ACHN (cell line): ENCODE measurements at regions not wholly inside any gene's neighbourhood (a gene's known extent, or its start where the extent isn't known, plus 50 kb on each side); places are given as distances from the start of the nearest gene placed in this dataset.

Source experiments
- DNase-seq: peaks from one replicate; pipeline ENCODE4 v3.0.0-alpha.2; 2015
- in situ Hi-C: cut with HindIII; loops from 2 replicates; pipeline ENCODE4 v1.10.0; 2017; ENCODE audit warnings: low sequenced_read_pairs, low pct_ligation_motif_present, low pct_unique_long_range_greater_than_20kb

- in situ Hi-C loops = no loop called here
- DNase-seq = no peak
Observed at GRCh38 chr2:172279214-172279613, 148.2 kb upstream of the ITGA6 start.

DNA sequence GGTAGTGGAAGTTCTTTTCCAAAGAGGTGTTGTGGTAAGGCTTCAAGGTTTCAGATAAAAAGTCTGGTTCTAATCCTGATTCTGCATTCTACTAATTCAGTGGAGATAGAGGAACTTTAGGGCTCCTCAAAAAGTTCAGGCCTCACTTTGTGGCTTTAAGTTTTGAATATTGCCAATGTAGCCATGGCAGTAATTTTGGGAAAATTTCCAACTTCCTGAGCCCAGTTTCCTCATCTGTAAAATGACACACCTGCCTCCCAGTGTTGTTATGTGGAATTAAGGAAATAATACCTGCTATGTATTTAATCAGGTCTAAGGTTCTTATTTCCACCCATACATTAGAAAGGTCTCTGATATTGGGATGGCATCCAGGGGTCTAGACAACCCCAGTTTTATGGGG lies 147.6 kb upstream of the ITGA6 start:
- in situ Hi-C loops = no loop called here
- DNase-seq = no peak

- in situ Hi-C loops = no loop called here
- no peak for DNase-seq
Observed at GRCh38 chr2:172280571-172281361, 146.6 kb upstream of the ITGA6 start.

DNA sequence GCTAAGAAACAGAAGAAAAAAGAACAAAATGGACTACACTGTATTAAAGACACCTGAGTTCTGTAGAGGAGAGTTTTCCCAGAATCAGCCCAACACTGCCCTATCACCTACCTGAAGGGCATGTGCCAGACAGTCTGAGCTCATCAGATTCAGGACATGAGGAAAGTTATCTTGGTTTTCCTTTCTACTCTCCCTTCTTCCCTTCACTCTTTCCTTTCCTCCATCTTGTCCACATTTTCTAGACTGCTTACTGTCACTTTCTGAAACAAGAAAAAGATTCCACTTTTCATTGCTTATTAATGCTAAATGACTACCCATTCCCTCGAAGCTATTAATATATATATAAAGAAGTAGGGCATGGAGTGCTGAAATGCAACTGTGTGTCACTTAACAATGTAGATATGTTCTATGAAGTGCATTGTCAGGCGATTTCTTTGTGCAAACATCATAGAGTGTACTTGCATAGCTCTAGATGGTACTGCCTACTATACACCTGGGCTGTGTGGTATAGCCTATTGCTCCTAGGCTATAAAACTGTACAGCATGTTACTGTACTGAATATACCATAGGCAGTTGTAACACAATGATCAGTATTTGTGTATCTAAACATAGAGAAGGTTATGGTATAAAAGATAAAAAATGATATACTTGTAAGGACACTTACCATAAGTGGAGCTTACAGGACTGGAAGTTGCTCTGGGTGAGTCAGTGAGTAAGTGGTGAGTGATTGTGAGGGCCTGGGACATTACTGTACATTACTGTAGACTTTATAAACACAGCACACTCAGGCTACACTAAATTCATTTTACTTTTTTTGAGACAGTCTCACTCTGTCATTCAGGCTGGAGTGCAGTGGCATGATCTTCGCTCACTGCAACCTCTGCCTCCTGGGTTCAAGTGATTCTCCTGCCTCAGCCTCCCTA lies 145.5 kb upstream of the ITGA6 start:
- in situ Hi-C loops = no loop called here
- no peak for DNase-seq

DNA sequence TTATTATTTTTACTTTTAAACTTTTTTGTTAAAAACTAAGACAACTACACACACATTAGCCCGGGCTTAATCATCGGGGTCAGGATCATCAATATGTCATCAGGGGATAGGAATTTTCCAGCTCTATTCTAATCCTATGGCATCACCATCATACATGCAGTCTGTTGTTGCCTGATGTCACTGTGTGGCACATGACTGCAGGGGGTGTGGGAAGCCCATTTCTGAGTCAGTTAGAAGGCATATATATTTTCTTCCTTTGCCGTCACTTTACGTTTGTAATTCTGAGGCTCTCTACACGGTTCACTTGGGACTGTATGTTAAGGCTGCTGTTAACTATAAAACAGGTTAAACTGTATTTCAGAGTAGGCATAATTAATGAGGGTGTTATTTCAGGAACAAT lies 144.4 kb upstream of the ITGA6 start:
- DNase-seq = no peak
- in situ Hi-C loops = no loop called here

DNA sequence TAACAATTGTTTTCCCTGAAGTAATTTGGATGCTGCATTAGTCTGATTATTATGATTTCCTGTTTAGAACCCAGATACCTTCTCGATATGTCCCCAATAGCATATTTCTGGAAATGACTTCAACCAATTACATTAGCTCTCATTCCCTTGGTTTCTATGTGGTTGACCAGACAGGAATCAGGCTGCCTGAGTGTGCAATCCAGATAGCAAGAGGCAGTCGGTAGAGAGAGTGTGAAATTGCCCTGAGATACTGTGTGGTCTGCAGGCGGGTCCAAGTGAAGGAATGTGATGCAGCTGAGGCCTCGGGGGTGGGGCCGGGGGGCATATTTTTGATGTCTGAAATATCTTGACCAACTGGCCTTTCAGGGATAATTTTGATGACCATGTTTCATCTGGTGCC lies 143.9 kb upstream of the ITGA6 start:
- in situ Hi-C loops = no loop called here
- no peak for DNase-seq

- in situ Hi-C loops = no loop called here
- no peak for DNase-seq
Observed at GRCh38 chr2:172284209-172284608, 143.2 kb upstream of the ITGA6 start.

DNA sequence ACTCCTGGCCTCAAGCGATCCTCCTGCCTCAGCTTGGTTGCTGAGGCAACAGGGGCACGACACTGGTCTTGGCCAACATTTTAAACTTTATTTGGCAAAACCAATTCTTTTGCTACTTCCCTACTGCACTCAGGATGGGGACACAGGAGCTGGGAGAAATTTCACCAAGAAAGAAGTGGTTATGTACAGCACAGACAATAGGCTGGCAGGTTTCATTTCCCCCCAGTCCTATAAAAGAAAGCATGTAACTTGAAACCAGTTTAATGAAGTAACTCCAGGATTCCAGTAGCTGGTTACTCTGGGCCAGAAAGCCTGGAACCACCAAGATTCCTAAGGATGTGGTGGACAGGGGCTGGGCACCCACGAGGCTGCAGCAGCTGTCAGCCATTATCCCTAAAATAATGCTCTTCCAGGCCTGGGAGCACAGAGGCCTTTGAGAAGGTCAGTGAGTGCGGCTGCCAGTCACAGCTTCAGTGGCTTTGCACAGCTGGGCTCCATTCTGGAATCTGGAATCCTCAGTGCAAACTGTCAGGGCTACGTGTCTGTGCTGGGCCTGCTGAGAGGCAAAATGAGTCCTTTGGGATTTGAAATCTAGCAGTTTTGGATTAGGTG lies 142.3 kb upstream of the ITGA6 start:
- in situ Hi-C loops = no loop called here
- no peak for DNase-seq

GRCh38 chr2:172285760-172286159 lies 141.6 kb upstream of the ITGA6 start:
- no peak for DNase-seq
- in situ Hi-C loops = no loop called here

DNA sequence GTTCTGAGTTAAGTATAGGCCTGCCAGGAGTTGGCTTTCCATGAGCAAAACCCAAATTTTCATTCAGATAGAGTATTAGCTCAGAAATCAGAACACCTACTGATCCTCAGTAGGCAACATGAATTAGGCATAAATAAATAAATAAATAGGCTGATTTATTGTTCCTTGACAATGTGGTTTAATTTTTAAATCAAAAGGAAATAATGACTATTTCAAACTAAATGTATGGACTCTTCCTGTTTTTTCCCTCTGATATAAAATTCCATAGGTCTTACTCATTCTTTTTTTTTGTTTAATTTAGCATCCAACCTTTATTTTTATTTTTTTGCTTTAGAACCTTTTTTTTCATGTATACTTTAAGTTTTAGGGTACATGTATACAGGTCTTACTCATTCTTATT lies 140.2 kb upstream of the ITGA6 start:
- no peak for DNase-seq

GRCh38 chr2:172287605-172288315 lies 139.6 kb upstream of the ITGA6 start:
- in situ Hi-C loops = no loop called here
- no peak for DNase-seq

More for the DNA sequence above, 140.2 kb upstream of the ITGA6 start:
- in situ Hi-C loops = no loop called here

GRCh38 chr2:172288603-172289002 lies 138.8 kb upstream of the ITGA6 start:
- no peak for DNase-seq

GRCh38 chr2:172293952-172294351 lies 133.4 kb upstream of the ITGA6 start:
- no peak for DNase-seq
- in situ Hi-C loops = no loop called here

More at GRCh38 chr2:172288603-172289002, 138.8 kb upstream of the ITGA6 start:
- in situ Hi-C loops = no loop called here

DNA sequence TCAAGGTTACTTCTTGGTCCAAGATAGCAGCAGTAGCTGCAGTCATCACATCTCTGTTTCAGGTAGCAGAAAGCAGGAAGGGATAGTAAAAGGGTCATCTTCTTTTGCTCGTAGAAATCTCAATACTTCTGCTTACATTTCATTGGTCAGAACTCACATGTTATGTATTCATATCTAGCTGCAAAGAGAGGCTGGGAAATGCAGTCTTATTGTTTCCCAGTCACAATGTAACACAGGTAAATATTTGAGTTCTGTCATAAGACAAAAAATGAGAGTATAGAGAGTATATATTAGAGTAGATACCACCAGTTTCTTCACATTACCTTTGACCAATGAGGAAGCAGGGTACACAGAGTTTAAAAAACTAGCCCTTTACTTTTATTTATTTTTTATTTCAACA lies 132.4 kb upstream of the ITGA6 start:
- DNase-seq = no peak
- in situ Hi-C loops = no loop called here

DNA sequence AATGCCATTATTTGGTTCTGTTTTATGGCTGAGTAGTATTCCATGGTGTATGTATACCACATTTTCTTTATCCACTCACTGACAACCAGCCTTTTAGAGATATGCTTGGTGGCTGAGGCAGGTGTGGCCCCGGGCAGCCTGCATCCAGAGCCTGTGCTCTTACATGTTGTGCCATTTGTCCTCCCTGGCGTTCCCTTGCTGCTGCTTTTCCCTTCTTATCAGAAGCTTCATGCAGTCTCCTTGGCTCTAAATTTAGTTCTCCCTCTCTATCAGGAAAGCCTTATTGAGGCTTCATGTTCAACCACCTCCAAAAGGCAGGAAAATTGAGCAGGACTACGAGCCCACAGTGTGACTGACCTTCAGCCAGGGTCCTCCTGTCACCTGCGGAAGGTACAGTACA lies 131.7 kb upstream of the ITGA6 start:
- in situ Hi-C loops = no loop called here

GRCh38 chr2:172296267-172297046 lies 130.9 kb upstream of the ITGA6 start:
- in situ Hi-C loops = no loop called here
- DNase-seq = no peak

More for the DNA sequence above, 131.7 kb upstream of the ITGA6 start:
- DNase-seq = no peak

DNA sequence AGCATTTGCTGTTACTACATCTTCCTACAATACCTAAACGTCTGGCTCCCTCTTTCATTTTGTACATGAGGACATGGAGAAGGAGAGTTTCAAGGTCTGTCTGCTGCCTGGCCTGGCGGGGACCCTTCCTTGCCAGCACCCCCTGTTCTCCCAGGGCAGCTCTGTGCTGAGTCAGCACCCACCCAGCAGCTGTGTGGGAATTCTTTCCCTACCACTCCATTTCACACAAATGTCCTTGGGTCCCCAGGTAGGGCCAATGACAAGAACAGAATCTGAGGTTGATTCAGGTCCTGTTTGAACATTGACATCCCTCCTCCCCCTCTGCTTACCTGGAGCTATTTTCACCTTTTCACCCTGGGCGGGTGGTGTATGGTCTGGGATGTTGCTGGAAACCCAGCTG lies 129.9 kb upstream of the ITGA6 start:
- no peak for DNase-seq
- in situ Hi-C loops = no loop called here

GRCh38 chr2:172297950-172298349 lies 129.4 kb upstream of the ITGA6 start:
- in situ Hi-C loops = no loop called here
- DNase-seq = no peak
